SK-N-SH (cell line): ENCODE measurements at regions not wholly inside any gene's neighbourhood (a gene's known extent, or its start where the extent isn't known, plus 50 kb on each side); places are given as distances from the start of the nearest gene placed in this dataset.

Source experiments
- CTCF ChIA-PET: fragments of 300-600, 350-600 bp; formaldehyde crosslinking; extraction: SDS; loops from one replicate; lab custom pipeline; 2021; lab: Yijun Ruan, JAX
- POLR2A ChIA-PET: fragments of 350-600 bp; sonication (Branson Sonifier 250); formaldehyde crosslinking; extraction: SDS; loops from one replicate; lab custom pipeline; 2020; ENCODE audit warnings: antibody characterized with exemption, inconsistent platforms; lab: Yijun Ruan, JAX
- DNase-seq: peaks from one replicate; pipeline ENCODE4 v3.0.0; 2012
- H2AFZ ChIP-seq: fragments of 200-600 bp; sonication (generic); 2 replicates; pipeline ENCODE4 v1.8.1; 2016; ENCODE audit warnings: antibody characterized with exemption, mild to moderate bottlenecking, low read depth
- H3F3A ChIP-seq: fragments of 200-600 bp; sonication (generic); replicated peaks from 2 replicates; pipeline ENCODE3; 2016; ENCODE audit warnings: antibody characterized with exemption, mild to moderate bottlenecking; ENCODE audit not compliant: insufficient read depth
- H3K27ac ChIP-seq, 2 experiments: fragments of 200-500 bp in 1 of 2; fragments of 200-600 bp in 1 of 2; sonication (Bioruptor generic) in 1 of 2; sonication (generic), shearing (Covaris generic) in 1 of 2; 2 replicates each; pipeline versions ENCODE4 v1.5.1 to v1.6.1; 2014 to 2016; ENCODE audit warnings: low read depth in 2 of 2, inconsistent platforms in 1 of 2, low read length in 1 of 2, mild to moderate bottlenecking in 1 of 2, mixed read lengths in 1 of 2
- H3K27me3 ChIP-seq: fragments of 200-600 bp; sonication (generic), shearing (Covaris generic); 2 replicates; pipeline ENCODE4 v1.6.1; 2016; ENCODE audit warnings: mixed run types; ENCODE audit not compliant: insufficient read depth
- H3K36me3 ChIP-seq, 2 experiments: fragments of 200-500 bp in 1 of 2; fragments of 200-600 bp in 1 of 2; sonication (Bioruptor generic) in 1 of 2; sonication (generic) in 1 of 2; replicated peaks in 1 of 2; 2 replicates each; pipeline versions ENCODE3 to v1.5.1; 2014 to 2016; ENCODE audit warnings: low read length in 1 of 2, mild to moderate bottlenecking in 1 of 2; ENCODE audit not compliant: insufficient read depth in 2 of 2, control insufficient read depth in 1 of 2
- H3K4me1 ChIP-seq, 2 experiments: fragments of 200-500 bp in 1 of 2; fragments of 200-600 bp in 1 of 2; sonication (Bioruptor generic) in 1 of 2; sonication (generic), shearing (Covaris generic) in 1 of 2; 2 replicates each; pipeline versions ENCODE4 v1.5.1 to v1.6.1; 2014 to 2016; ENCODE audit warnings: low read depth in 1 of 2, low read length in 1 of 2, mixed run types in 1 of 2; ENCODE audit not compliant: insufficient read depth in 2 of 2, control insufficient read depth in 1 of 2
- H3K4me2 ChIP-seq: fragments of 200-600 bp; sonication (generic), shearing (Covaris generic); 2 replicates; pipeline ENCODE4 v1.6.1; 2017; ENCODE audit warnings: mixed run types
- H3K4me3 ChIP-seq, 2 experiments: fragments of 200-500 bp in 1 of 2; fragments of 200-600 bp in 1 of 2; sonication (Bioruptor generic) in 1 of 2; sonication (generic), shearing (Covaris generic) in 1 of 2; 2 replicates each; pipeline versions ENCODE4 v1.5.1 to v1.8.1; 2014 to 2016; ENCODE audit warnings: low read depth in 2 of 2, inconsistent platforms in 1 of 2, low read length in 1 of 2, mild to moderate bottlenecking in 1 of 2, mixed read lengths in 1 of 2, moderate library complexity in 1 of 2
- H3K79me2 ChIP-seq: fragments of 200-600 bp; sonication (generic); 2 replicates; pipeline ENCODE4 v1.8.1; 2017; ENCODE audit warnings: mild to moderate bottlenecking; ENCODE audit not compliant: insufficient read depth
- H3K9ac ChIP-seq: fragments of 200-600 bp; sonication (generic); 2 replicates; pipeline ENCODE4 v1.6.1; 2017; ENCODE audit warnings: mixed run types
- H3K9me2 ChIP-seq: fragments of 200-600 bp; sonication (generic); 2 replicates; pipeline ENCODE4 v1.6.1; 2017; ENCODE audit warnings: mixed run types
- H3K9me3 ChIP-seq: fragments of 200-600 bp; sonication (generic); 2 replicates; pipeline ENCODE4 v1.6.1; 2017; ENCODE audit warnings: mixed run types, mild to moderate bottlenecking, moderate library complexity
- H4K20me1 ChIP-seq: fragments of 200-600 bp; sonication (generic); 2 replicates; pipeline ENCODE4 v1.6.1; 2017; ENCODE audit warnings: mild to moderate bottlenecking, mixed run types; ENCODE audit not compliant: insufficient read depth
- CTCF ChIP-seq: fragments of 200-600 bp; sonication (generic); IDR thresholded peaks from 2 replicates; pipeline ENCODE4 v1.6.1; 2017; ENCODE audit warnings: antibody characterized with exemption, mild to moderate bottlenecking, moderate library complexity
- ELF1 ChIP-seq: IDR thresholded peaks from 2 replicates; pipeline ENCODE4 v1.4.0; 2012
- FOXM1 ChIP-seq: IDR thresholded peaks from 2 replicates; pipeline ENCODE4 v1.4.0; 2012; ENCODE audit warnings: low read depth, mild to moderate bottlenecking
- IRF3 ChIP-seq: fragments of 150-350 bp; IDR thresholded peaks from 2 replicates; pipeline ENCODE4 v1.6.1; 2016; ENCODE audit warnings: mild to moderate bottlenecking, low read depth, low read length
- JUND ChIP-seq: IDR thresholded peaks from 2 replicates; pipeline ENCODE4 v1.4.0; 2012
- MAX ChIP-seq: IDR thresholded peaks from 2 replicates; pipeline ENCODE4 v1.4.0; 2012; ENCODE audit warnings: low read depth
- MXI1 ChIP-seq: IDR thresholded peaks from 2 replicates; pipeline ENCODE4 v1.6.1; 2012; ENCODE audit warnings: mild to moderate bottlenecking, low read depth, low read length, improper control_type of control experiment
- PBX3 ChIP-seq: IDR thresholded peaks from 2 replicates; pipeline ENCODE4; 2012
- POLR2AphosphoS5 ChIP-seq: IDR thresholded peaks from 2 replicates; pipeline ENCODE4 v1.6.1; 2012; ENCODE audit warnings: low read depth, low read length
- RAD21 ChIP-seq: IDR thresholded peaks from 2 replicates; pipeline ENCODE4 v1.6.1; 2012; ENCODE audit warnings: mild to moderate bottlenecking, low read length
- RCOR1 ChIP-seq: fragments of 150-350 bp; IDR thresholded peaks from 2 replicates; pipeline ENCODE4 v1.6.1; 2017; ENCODE audit warnings: antibody characterized with exemption, low read length
- RFX5 ChIP-seq: IDR thresholded peaks from 2 replicates; pipeline ENCODE4 v1.6.1; 2012; ENCODE audit warnings: mild to moderate bottlenecking, improper control_type of control experiment, low read length
- SIN3A ChIP-seq: IDR thresholded peaks from 2 replicates; pipeline ENCODE4 v1.6.1; 2012; ENCODE audit warnings: low read depth, mild to moderate bottlenecking, low read length, moderate library complexity, borderline replicate concordance
- SMC3 ChIP-seq: IDR thresholded peaks from 2 replicates; pipeline ENCODE4 v1.6.1; 2012; ENCODE audit warnings: low read depth, low read length, improper control_type of control experiment
- TAF1 ChIP-seq: IDR thresholded peaks from 2 replicates; pipeline ENCODE4 v1.6.1; 2012; ENCODE audit warnings: low read depth, mild to moderate bottlenecking, low read length, moderate library complexity, borderline replicate concordance
- TEAD4 ChIP-seq: IDR thresholded peaks from 2 replicates; pipeline ENCODE4 v1.4.0; 2012; ENCODE audit warnings: mild to moderate bottlenecking, borderline replicate concordance; ENCODE audit not compliant: insufficient read depth
- USF2 ChIP-seq: fragments of 150-350 bp; IDR thresholded peaks from 2 replicates; pipeline ENCODE4 v1.6.1; 2017; ENCODE audit warnings: antibody characterized with exemption, low read length, low read depth, borderline replicate concordance
- WGBS: methylation state at CpG from one replicate; pipeline ENCODE4 v1.1.6; 2017; ENCODE audit warnings: low lambda C conversion rate; 5-methylcytosine and 5-hydroxymethylcytosine counted together

- POLR2A ChIA-PET = no interaction called here
- WGBS = 88% methylated on average over 2 of the region's 2 CpGs
- TF ChIP-seq USF2 = no peak
- no peak for TF ChIP-seq TEAD4
- no peak for TF ChIP-seq SMC3
- TF ChIP-seq ELF1 = no peak
- TF ChIP-seq MXI1 = no peak
- TF ChIP-seq CTCF = no peak
- TF ChIP-seq IRF3 = no peak
- TF ChIP-seq RAD21 = no peak
- TF ChIP-seq FOXM1 = no peak
- TF ChIP-seq TAF1 = no peak
- no peak for TF ChIP-seq POLR2AphosphoS5
- TF ChIP-seq JUND = no peak
- no peak for TF ChIP-seq MAX
- no peak for TF ChIP-seq SIN3A
- TF ChIP-seq RFX5 = no peak
- no peak for TF ChIP-seq PBX3
- no peak for TF ChIP-seq RCOR1
- no peak overlapping the region for H3K27ac ChIP-seq
- H3K4me1 ChIP-seq = peaks cover 0 to 11% of the 10 kb centered on the region in 2 experiments; a peak in 1 of 4 replicates
- H3K4me3 ChIP-seq = no peak overlapping the region
- no peaks in the 10 kb centered on the region for H4K20me1 ChIP-seq
- no peak overlapping the region for H3K4me2 ChIP-seq
- no peaks in the 10 kb centered on the region for H3K9me3 ChIP-seq
- CTCF ChIA-PET = no interaction called here
- peaks cover 8% of the 10 kb centered on the region for H3F3A ChIP-seq
- no peak overlapping the region for H2AFZ ChIP-seq
- no peaks in the 10 kb centered on the region for H3K79me2 ChIP-seq
- no peaks in the 10 kb centered on the region for H3K27me3 ChIP-seq
- no peak overlapping the region for H3K9ac ChIP-seq
- no peaks in the 10 kb centered on the region for H3K36me3 ChIP-seq
- DNase-seq = no peak
- H3K9me2 ChIP-seq = no peaks in the 10 kb centered on the region
Measured at GRCh38 chr1:90394247-90394646, 322.9 kb downstream of the BARHL2 start.
